GM21528 (cell line): ENCODE measurements at regions not wholly inside any gene's neighbourhood (a gene's known extent, or its start where the extent isn't known, plus 50 kb on each side); places are given as distances from the start of the nearest gene placed in this dataset.

Source experiments
- ATAC-seq: cut with Tn5 transposase; IDR thresholded peaks from one replicate; pipeline ENCODE4 v1.9.1; 2021; ENCODE audit warnings: mild to moderate bottlenecking, moderate library complexity; ENCODE audit not compliant: unreplicated experiment, low FRiP score

GRCh38 chr1:165036403-165036802 lies 320.1 kb downstream of the LMX1A start:
- ATAC-seq, result no peak

DNA sequence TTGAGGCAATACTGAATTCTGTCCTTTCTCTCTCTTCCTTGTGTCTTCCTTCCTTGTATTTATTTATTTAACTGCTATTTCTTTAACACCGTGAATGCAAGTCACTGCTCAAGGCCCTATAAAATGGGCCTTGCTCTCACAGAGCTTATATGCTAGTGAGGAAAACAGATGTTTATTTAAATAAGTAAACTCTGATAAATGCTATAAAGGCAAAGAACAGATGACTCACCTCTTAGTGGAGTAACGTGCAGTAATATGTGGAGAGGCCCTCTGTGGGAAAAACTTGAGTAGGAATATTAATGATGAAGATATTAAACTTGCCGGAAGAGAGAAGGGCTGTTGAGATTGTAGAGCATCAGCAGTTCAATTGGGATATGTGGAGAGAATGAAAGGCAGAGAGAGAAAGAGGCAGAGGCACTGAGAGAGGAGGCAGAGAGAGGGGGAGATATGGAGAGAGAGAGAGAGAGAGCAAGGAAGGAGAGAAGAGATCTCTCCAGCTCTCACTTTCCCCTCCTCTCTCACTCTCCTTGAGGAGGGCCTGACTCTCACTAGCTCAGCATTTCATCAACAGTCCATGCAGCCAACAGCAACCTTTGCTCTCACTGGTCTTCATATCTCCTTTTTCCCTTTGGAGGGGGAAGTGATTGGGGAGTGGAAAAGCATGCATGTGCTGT lies 322.2 kb downstream of the LMX1A start:
- no peak for ATAC-seq

DNA sequence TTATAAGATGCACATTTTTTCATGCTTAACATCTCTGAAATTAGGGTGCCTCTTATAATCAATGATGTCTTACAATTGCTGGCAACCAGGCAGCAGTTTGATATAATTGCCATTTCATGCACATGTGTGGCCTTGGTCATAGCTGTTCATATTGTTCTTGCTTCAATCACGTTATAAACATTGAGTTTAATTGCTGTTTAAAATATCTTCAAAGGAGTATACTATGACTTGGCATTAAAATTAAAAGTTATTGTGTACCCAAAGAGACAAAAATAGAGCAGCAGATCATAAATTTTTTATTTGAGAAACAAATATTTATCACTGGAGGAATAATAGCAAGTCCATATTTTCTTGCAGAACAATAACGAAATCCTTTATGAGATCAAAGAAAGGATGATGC lies 325.5 kb downstream of the LMX1A start:
- ATAC-seq, result no peak

DNA sequence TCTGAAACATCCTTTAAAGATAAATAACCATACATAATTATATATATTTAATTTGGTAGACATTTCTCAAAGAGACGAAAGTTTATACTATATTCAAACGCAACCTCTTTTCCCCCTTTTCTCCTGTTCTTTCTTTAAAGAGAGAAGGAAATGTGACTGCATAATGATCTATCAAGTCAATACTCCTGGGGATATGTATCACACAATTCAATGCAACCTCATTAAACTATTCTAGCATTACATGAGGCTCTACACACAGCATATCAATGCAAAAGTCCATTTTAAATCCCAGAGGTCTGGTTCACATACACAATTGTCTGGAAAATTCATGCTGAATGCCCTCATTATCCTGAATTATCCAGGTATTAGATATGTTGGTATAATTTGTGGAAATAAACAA lies 330.7 kb downstream of the LMX1A start:
- no peak for ATAC-seq

DNA sequence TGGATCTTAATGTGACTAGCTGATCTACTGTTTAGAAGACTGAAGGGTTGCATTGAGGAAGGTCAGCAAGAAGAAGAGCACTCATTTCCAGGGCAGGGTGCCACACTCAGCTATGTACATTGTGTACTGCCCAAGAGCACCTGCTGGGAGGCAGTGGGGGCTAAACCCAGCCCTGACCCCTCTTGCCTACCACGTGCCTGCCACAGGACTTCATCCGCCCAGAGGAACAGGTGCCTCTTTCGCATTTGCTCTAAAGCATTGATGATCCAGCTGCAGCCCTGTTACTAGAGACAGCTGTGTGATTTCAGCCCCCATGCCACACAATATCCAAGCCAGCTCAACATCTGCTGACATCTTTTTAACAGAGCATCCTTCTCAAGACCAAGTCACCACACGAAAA lies 341.8 kb downstream of the LMX1A start:
- no peak for ATAC-seq

DNA sequence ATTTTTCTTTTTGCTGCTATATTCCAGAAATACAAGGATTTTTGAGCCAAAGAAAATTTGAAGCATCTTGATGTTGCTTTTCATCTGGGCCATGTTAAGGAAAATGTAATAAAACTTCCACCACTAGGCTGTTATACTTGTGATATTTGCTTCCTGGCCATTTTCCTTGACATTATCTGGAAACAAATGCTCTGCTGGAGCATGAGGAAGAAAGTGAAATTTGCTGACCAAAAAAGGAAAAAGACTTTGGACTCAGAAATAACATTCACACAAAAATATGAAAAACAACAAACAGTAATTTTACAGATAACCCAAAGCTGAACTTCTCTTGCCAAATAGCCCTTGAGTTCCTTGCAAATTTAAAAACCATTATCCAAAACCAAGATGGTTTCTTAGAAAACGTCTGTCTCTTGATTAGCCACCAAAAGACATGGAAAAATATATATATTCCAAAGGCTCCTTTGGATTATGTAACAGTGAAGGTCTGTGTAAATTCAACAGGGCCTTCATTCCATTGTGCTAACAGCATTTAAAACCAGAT lies 344.5 kb downstream of the LMX1A start:
- no peak for ATAC-seq

DNA sequence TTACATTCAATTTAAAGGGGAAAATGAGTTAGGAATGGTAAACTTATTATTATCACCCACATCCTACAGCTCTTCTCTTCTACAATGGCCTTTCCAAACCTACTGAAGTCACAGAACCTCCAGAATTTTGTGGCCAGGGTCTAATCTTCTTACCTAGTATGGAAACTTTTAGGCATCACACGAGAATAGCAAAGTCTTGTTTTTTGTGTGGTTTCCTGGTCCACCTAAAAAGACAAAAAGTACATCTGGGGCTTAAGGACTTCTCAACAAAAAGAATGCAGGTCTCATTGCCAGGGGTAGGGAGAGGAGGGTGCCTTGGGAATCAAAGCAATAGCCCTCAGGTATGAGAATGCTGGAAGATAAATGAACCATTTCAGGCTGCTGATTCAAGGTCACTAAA lies 345.3 kb downstream of the LMX1A start:
- ATAC-seq, result no peak

DNA sequence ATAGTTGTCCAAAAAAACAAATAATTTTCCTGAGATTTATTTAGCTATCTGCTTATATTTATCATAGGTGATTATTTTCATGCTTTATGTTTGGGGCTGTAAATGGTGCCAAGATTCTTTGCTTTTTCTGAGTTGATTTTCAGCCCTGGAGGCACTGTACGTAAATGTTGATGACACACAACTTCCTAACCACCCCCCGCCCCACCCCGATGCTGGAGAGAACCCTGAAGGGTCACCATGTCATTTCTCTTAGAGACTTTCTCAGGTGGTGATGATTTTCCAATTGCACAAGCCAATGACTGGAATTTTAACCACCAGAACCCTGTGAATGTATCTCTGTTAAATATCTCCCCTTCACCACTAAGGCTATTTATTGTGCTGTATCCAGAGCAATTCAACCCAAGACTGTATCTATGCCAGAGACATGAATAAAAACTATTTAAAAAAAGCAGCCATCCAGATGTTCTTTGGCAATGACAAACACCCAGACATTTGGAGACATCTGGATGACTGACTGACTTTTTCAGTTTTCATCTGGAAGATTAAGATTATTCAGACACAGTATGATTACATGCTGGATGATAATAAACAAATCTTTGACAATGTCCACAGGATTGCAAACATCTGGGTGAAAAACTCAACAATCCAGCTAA lies 346.0 kb downstream of the LMX1A start:
- ATAC-seq, result no peak

DNA sequence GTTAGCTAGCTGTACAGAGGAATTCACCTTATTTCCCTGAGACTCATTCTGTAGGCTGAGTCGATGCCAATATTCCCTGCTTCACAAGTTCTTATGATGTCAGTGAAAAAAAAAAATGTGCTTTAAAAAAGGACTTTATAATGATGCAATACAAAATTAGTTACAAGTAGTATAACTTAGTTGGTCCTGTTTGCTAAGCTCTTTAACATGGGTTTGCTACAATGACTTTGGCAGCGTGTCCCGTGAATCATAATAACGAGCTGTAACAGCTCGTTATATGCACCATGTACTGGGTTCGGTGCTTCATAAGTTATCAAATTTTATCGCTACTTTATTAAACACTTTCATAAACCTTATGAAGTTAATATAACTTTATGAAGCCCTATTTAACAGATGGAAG lies 349.7 kb downstream of the LMX1A start:
- no peak for ATAC-seq

- ATAC-seq, result no peak
Observed at GRCh38 chr1:164999146-164999545, 357.4 kb downstream of the LMX1A start.

GRCh38 chr1:164991763-164992314 lies 364.7 kb downstream of the LMX1A start:
- no peak for ATAC-seq

DNA sequence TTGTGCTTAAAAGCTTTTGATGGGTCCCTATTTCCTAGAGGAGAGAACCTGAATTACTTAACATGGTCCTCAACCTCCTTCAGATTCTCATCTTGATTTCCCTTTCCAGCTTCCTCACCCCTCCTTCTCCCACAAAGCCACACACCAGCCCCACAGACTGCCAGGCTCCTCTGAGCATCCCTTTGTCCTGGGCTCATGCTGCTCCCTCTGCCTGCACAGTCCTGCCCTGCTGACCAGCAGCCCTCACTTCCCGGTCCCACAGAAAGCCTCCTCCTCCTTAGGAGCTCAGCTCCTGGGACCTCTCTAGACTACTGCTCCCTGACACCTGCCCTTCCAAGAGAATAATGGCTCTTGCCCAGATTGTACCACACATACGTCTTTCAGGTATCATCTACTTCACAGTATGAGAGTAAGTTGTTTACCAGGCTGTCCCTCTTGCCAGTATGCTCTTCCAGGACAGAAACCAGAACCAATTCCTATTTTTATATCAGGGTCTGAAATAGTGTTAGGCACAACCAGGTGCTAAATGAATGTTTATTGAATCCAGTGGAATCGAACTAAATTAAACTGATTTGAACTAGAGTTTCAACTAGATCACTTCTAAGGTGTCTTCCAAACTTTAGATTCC lies 373.4 kb downstream of the LMX1A start:
- ATAC-seq, result no peak

- ATAC-seq, result no peak
Observed at GRCh38 chr1:164982545-164982944, 374.0 kb downstream of the LMX1A start.

DNA sequence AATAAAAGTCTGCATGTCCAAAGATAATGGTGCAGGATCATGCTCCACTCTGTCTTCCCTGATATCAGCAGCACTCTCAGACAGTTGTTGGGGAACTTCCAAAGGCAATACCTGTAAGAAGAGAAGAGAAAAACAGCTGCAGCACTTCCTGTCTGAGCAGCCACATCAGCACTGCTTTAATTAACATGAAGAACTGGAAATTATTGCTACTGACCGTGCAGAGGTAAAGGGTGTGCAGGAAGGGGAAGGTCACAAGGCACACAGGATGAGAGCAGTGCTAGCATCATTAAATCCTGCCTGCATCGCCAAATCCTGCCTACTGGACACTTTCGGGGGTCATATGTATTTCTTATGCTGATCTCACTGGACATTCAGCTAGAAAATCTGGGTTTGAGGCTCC lies 379.0 kb downstream of the LMX1A start:
- no peak for ATAC-seq

DNA sequence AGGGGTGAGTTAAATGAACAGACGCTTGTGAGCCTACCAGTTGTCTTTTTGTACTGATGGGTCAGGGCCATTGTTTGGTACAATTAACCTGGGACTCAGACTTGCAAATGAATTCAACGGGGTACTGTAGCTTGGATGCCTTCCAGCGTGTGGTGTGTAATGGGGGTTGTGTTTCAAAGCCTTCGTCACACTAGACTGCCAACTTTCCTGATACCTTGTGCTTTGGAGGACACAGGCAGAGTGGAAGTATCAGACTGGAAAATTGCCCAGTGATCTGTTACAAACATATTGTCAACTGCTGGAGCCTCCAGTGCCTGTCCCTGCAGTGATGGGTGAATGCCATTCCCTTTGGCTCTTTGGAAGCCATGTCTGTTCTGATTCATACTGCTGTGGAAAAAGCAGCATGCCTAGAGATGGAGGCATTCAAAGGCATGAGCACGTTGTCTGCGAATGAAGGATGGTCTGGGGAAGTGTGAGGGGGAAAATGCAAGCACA lies 384.5 kb downstream of the LMX1A start:
- ATAC-seq, result no peak

- no peak for ATAC-seq
Observed at GRCh38 chr1:164971391-164971790, 385.1 kb downstream of the LMX1A start.

- no peak for ATAC-seq
Observed at GRCh38 chr1:164969253-164969652, 387.3 kb downstream of the LMX1A start.

GRCh38 chr1:164967300-164967699 lies 389.2 kb downstream of the LMX1A start:
- ATAC-seq, result no peak

GRCh38 chr1:164961715-164962114 lies 394.8 kb downstream of the LMX1A start:
- no peak for ATAC-seq

- no peak for ATAC-seq
Observed at GRCh38 chr1:164958982-164959768, 397.3 kb downstream of the LMX1A start.
